H1 (cell line): ENCODE measurements at regions not wholly inside any gene's neighbourhood (a gene's known extent, or its start where the extent isn't known, plus 50 kb on each side); places are given as distances from the start of the nearest gene placed in this dataset.

Source experiments
- CTCF ChIA-PET: fragments of 300-600 bp; sonication (Branson Sonifier 250); formaldehyde crosslinking; loops from one replicate; lab custom pipeline; 2021; ENCODE audit not compliant: partially characterized antibody; lab: Charles Lee
- POLR2A ChIA-PET: fragments of 300-600 bp; sonication (Branson Sonifier 250); formaldehyde crosslinking; loops from one replicate; lab custom pipeline; 2021; ENCODE audit warnings: inconsistent platforms; ENCODE audit not compliant: partially characterized antibody; lab: Charles Lee
- DNase-seq, 2 experiments: peaks; one replicate each; pipeline versions ENCODE4 v3.0.0 to v3.0.0-alpha.2; 2010 to 2022; ENCODE audit warnings: low spot score in 2 of 2, low read depth in 1 of 2, mixed read lengths in 1 of 2
- FAIRE-seq: peaks from 2 replicates; lab custom pipeline; 2011; peaks lifted over from hg19 to GRCh38; lab: Jason Lieb, UNC
- H2AFZ ChIP-seq: 2 replicates; pipeline ENCODE4 v1.8.1; 2012; ENCODE audit warnings: low read length, inconsistent platforms
- H2AK5ac ChIP-seq: 2 replicates; pipeline ENCODE4 v1.6.1; 2013; ENCODE audit warnings: low read depth, low read length
- H2BK120ac ChIP-seq: replicated peaks from 2 replicates; pipeline ENCODE3; 2013; ENCODE audit warnings: low read depth, low read length, inconsistent platforms
- H2BK12ac ChIP-seq: 2 replicates; pipeline ENCODE4 v1.6.1; 2013; ENCODE audit warnings: low read depth, low read length
- H2BK15ac ChIP-seq: 2 replicates; pipeline ENCODE4 v1.6.1; 2013; ENCODE audit warnings: low read length
- H2BK20ac ChIP-seq: 2 replicates; pipeline ENCODE4 v1.6.1; 2013; ENCODE audit warnings: low read length
- H2BK5ac ChIP-seq: 2 replicates; pipeline ENCODE4 v1.6.1; 2013; ENCODE audit warnings: low read depth, low read length
- H3K14ac ChIP-seq: 2 replicates; pipeline ENCODE4 v1.6.1; 2013; ENCODE audit warnings: inconsistent platforms; ENCODE audit not compliant: insufficient read length
- H3K18ac ChIP-seq: 2 replicates; pipeline ENCODE4 v1.6.1; 2013; ENCODE audit warnings: low read length; ENCODE audit errors: extremely low read depth
- H3K23ac ChIP-seq: 2 replicates; pipeline ENCODE4 v1.6.1; 2013; ENCODE audit warnings: inconsistent platforms; ENCODE audit not compliant: insufficient read length
- H3K23me2 ChIP-seq: 2 replicates; pipeline ENCODE4 v1.6.1; 2013; ENCODE audit warnings: low read depth, low read length
- H3K27ac ChIP-seq: 2 replicates; pipeline ENCODE4 v1.6.1; 2011; ENCODE audit warnings: low read depth, low read length, inconsistent platforms
- H3K27me3 ChIP-seq, 4 experiments: replicated peaks in 1 of 4; 1 replicate in 1 of 4; 2 replicates in 3 of 4; pipeline versions ENCODE4 v1.6.1 to v1.8.1; 2011 to 2013; ENCODE audit warnings: low read length in 3 of 4, mild to moderate bottlenecking in 3 of 4, inconsistent platforms in 2 of 4, mixed read lengths in 2 of 4, moderate library complexity in 1 of 4; ENCODE audit not compliant: control insufficient read depth in 3 of 4, insufficient read depth in 3 of 4; ENCODE audit errors: extremely low read depth in 1 of 4
- H3K36me3 ChIP-seq, 4 experiments: 2 replicates each; pipeline versions ENCODE4 v1.6.1 to v1.8.1; 2011 to 2013; ENCODE audit warnings: mild to moderate bottlenecking in 4 of 4, low read length in 3 of 4, moderate library complexity in 2 of 4, control low read depth in 1 of 4, inconsistent platforms in 1 of 4; ENCODE audit not compliant: insufficient read depth in 4 of 4, control insufficient read depth in 2 of 4
- H3K4ac ChIP-seq: replicated peaks from 2 replicates; pipeline ENCODE3; 2013; ENCODE audit warnings: low read length, low read depth, mixed read lengths, inconsistent platforms; ENCODE audit not compliant: insufficient read length
- H3K4me1 ChIP-seq, 4 experiments: replicated peaks in 1 of 4; 1 replicate in 1 of 4; 2 replicates in 3 of 4; pipeline versions ENCODE4 v1.6.1 to v1.8.1; 2011 to 2013; ENCODE audit warnings: low read length in 3 of 4, inconsistent platforms in 2 of 4, mixed read lengths in 1 of 4; ENCODE audit not compliant: insufficient read depth in 4 of 4, control insufficient read depth in 3 of 4
- H3K4me2 ChIP-seq, 2 experiments: 2 replicates each; pipeline versions ENCODE4 v1.6.1 to v1.8.1; 2011 to 2013; ENCODE audit warnings: low read depth in 2 of 2, low read length in 2 of 2, control low read depth in 1 of 2, inconsistent platforms in 1 of 2, mild to moderate bottlenecking in 1 of 2; ENCODE audit not compliant: insufficient read depth in 1 of 2
- H3K4me3 ChIP-seq, 4 experiments: fragments of 200-600, 300-600 bp in 1 of 4; sonication (generic), shearing (Covaris generic), sonication (Bioruptor Twin) in 1 of 4; 2 replicates each; pipeline versions ENCODE4 v1.5.1 to v1.8.1; 2011 to 2016; ENCODE audit warnings: low read length in 4 of 4, low read depth in 3 of 4, control low read depth in 2 of 4, inconsistent platforms in 2 of 4, mild to moderate bottlenecking in 2 of 4, mixed read lengths in 1 of 4, moderate library complexity in 1 of 4; ENCODE audit not compliant: insufficient read depth in 2 of 4; ENCODE audit errors: extremely low read depth in 1 of 4
- H3K56ac ChIP-seq: replicated peaks from 2 replicates; pipeline ENCODE3; 2013; ENCODE audit warnings: low read depth, mild to moderate bottlenecking, mixed read lengths, low read length, inconsistent platforms; ENCODE audit not compliant: insufficient read length
- H3K79me1 ChIP-seq: 2 replicates; pipeline ENCODE4 v1.6.1; 2013; ENCODE audit warnings: low read depth, low read length, control low read depth
- H3K79me2 ChIP-seq, 2 experiments: 2 replicates each; pipeline versions ENCODE4 v1.6.1 to v1.8.1; 2012 to 2013; ENCODE audit warnings: low read length in 2 of 2, mild to moderate bottlenecking in 2 of 2, inconsistent platforms in 1 of 2; ENCODE audit not compliant: insufficient read depth in 2 of 2, control insufficient read depth in 1 of 2
- H3K9ac ChIP-seq, 4 experiments: replicated peaks in 1 of 4; 1 replicate in 1 of 4; 2 replicates in 3 of 4; pipeline versions ENCODE4 v1.6.1 to v1.8.1; 2011 to 2013; ENCODE audit warnings: low read depth in 3 of 4, low read length in 3 of 4, control low read depth in 2 of 4, mild to moderate bottlenecking in 2 of 4, moderate library complexity in 2 of 4, inconsistent platforms in 1 of 4; ENCODE audit errors: extremely low read depth in 1 of 4
- H3K9me3 ChIP-seq, 2 experiments: 2 replicates each; pipeline versions ENCODE4 v1.6.1 to v1.8.1; 2012 to 2013; ENCODE audit warnings: mild to moderate bottlenecking in 2 of 2, moderate library complexity in 2 of 2, control low read depth in 1 of 2, inconsistent platforms in 1 of 2, low read depth in 1 of 2, low read length in 1 of 2, mixed read lengths in 1 of 2; ENCODE audit not compliant: insufficient read depth in 2 of 2
- H4K20me1 ChIP-seq, 2 experiments: replicated peaks in 1 of 2; 2 replicates each; pipeline versions ENCODE3 to v1.8.1; 2011 to 2013; ENCODE audit warnings: inconsistent platforms in 2 of 2, low read length in 2 of 2, mild to moderate bottlenecking in 1 of 2; ENCODE audit not compliant: insufficient read depth in 2 of 2, control insufficient read depth in 1 of 2
- H4K5ac ChIP-seq: 2 replicates; pipeline ENCODE4 v1.6.1; 2013; ENCODE audit warnings: low read length, low read depth, mixed read lengths, inconsistent platforms; ENCODE audit not compliant: insufficient read length
- H4K8ac ChIP-seq: 2 replicates; pipeline ENCODE4 v1.8.0; 2013; ENCODE audit warnings: mild to moderate bottlenecking, moderate library complexity, low read length, inconsistent platforms; ENCODE audit not compliant: insufficient read depth; ENCODE audit errors: extremely low read depth
- H4K91ac ChIP-seq: replicated peaks from 2 replicates; pipeline ENCODE3; 2013; ENCODE audit warnings: low read length, mixed read lengths, inconsistent platforms; ENCODE audit not compliant: insufficient read length
- HDAC2 ChIP-seq, 2 experiments: fragments of 300-600 bp in 1 of 2; sonication (generic) in 1 of 2; IDR thresholded peaks; 2 replicates each; pipeline ENCODE4 v1.6.1; 2011 to 2012; ENCODE audit warnings: low read depth in 2 of 2, low read length in 2 of 2, mild to moderate bottlenecking in 2 of 2, moderate library complexity in 2 of 2, borderline replicate concordance in 1 of 2, inconsistent platforms in 1 of 2
- HDAC6 ChIP-seq: IDR thresholded peaks from one replicate; pipeline ENCODE4 v1.7.1; 2012; ENCODE audit warnings: low read depth, mild to moderate bottlenecking, inconsistent platforms, low read length, moderate library complexity
- NANOG ChIP-seq: IDR thresholded peaks from 2 replicates; pipeline ENCODE4 v1.6.1; 2011; ENCODE audit warnings: low read length, low read depth, mild to moderate bottlenecking, inconsistent platforms; ENCODE audit not compliant: insufficient read depth, poor library complexity, severe bottlenecking
- RBBP5 ChIP-seq: IDR thresholded peaks from 2 replicates; pipeline ENCODE4 v1.7.1; 2012; ENCODE audit warnings: low read depth, mild to moderate bottlenecking, inconsistent platforms, low read length, moderate library complexity, borderline replicate concordance
- RNF2 ChIP-seq: fragments of 200-900, 300-1000 bp; sonication (generic); IDR thresholded peaks from 2 replicates; pipeline ENCODE4 v1.7.1; 2016; ENCODE audit warnings: borderline replicate concordance, low read depth, mild to moderate bottlenecking, antibody characterized with exemption, low read length; ENCODE audit not compliant: poor library complexity, severe bottlenecking; ENCODE audit errors: missing control alignments
- RXRA ChIP-seq: IDR thresholded peaks from 2 replicates; pipeline ENCODE4 v1.6.1; 2011; ENCODE audit warnings: low read depth, mild to moderate bottlenecking, low read length, moderate library complexity; ENCODE audit not compliant: insufficient read depth
- YY1 ChIP-seq: IDR thresholded peaks from 2 replicates; pipeline ENCODE4 v1.6.1; 2011; ENCODE audit warnings: low read depth, mild to moderate bottlenecking, low read length
- WGBS, 2 experiments: shearing (Covaris generic) in 1 of 2; methylation state at CpG; one replicate each; pipeline versions ENCODE4 v1.1.6 to v1.1.7; 2013 to 2015; ENCODE audit warnings: low lambda C conversion rate in 2 of 2, mixed read lengths in 2 of 2, inconsistent platforms in 1 of 2, low coverage in 1 of 2, missing lambda C conversion rate in 1 of 2; ENCODE audit not compliant: insufficient replicate concordance in 2 of 2, insufficient coverage in 1 of 2, insufficient read length in 1 of 2; ENCODE audit errors: extremely low coverage in 1 of 2, missing lambda C conversion rate in 1 of 2; 5-methylcytosine and 5-hydroxymethylcytosine counted together
- TF ChIP-seq, protein P1 (sequence below): IDR thresholded peaks from 2 replicates; pipeline ENCODE4 v1.6.1; 2012; ENCODE audit warnings: inconsistent platforms

DNA sequence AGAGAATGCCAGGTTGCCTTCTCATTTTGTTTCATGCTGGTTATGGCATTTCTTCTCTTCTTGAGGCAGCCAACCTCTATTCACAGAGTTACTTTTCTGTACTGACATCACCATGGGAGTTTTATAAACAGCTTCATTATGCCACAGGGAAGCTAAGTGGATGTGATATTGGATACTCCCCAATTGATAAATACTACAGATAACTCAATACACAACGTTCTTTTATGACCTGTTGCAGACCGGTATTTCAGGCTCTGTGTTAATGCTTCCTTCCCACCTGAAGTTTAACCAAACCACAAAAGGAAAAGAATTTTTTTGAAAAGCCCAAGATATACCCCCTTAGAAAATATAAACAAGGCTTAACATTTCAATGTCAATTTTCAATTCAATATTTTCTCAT is 258.3 kb upstream of the SOX11 start:
- no peak overlapping the region for H4K5ac ChIP-seq
- no peak overlapping the region for H2AFZ ChIP-seq
- H2BK12ac ChIP-seq = no peak overlapping the region
- FAIRE-seq (no peak), DNase-seq (no peak)
- H3K36me3 ChIP-seq = no peaks in the 10 kb centered on the region
- H3K23ac ChIP-seq = no peak overlapping the region
- H4K8ac ChIP-seq = no peak overlapping the region
- no peak overlapping the region for H2BK120ac ChIP-seq
- no peak overlapping the region for H2BK15ac ChIP-seq
- no peak overlapping the region for H2AK5ac ChIP-seq
- ChIA-PET CTCF (no interaction called here), POLR2A (no interaction called here)
- WGBS, 2 experiments = 84% methylated on average over 2 of the region's 2 CpGs; no CpG with 5 or more reads in 1 of the 2 experiments
- no peak overlapping the region for H3K18ac ChIP-seq
- H4K91ac ChIP-seq = no peak overlapping the region
- no peaks in the 10 kb centered on the region for H3K79me1 ChIP-seq
- H3K4ac ChIP-seq = no peak overlapping the region
- no peaks in the 10 kb centered on the region for H3K4me1 ChIP-seq
- H3K4me3 ChIP-seq = no peak overlapping the region
- H3K56ac ChIP-seq = no peak overlapping the region
- H2BK5ac ChIP-seq = no peak overlapping the region
- no peak overlapping the region for H3K14ac ChIP-seq
- H3K23me2 ChIP-seq = no peaks in the 10 kb centered on the region
- H3K9me3 ChIP-seq = no peaks in the 10 kb centered on the region
- H3K27ac ChIP-seq = no peak overlapping the region
- H4K20me1 ChIP-seq = no peaks in the 10 kb centered on the region
- H3K79me2 ChIP-seq = no peaks in the 10 kb centered on the region
- no peaks in the 10 kb centered on the region for H3K27me3 ChIP-seq
- no peak overlapping the region for H3K4me2 ChIP-seq
- H2BK20ac ChIP-seq = no peak overlapping the region
- no peak overlapping the region for H3K9ac ChIP-seq
- TF ChIP-seq HDAC2 (IDR thresholded peaks at IDR 0.05; ENCODE audit: borderline replicate concordance in 1 of 2, low read depth in 2 of 2, low read length in 2 of 2) (no peak), RBBP5 (no peak), NANOG (no peak), RNF2 (no peak), HDAC6 (no peak), YY1 (no peak), RXRA (no peak)
- TF ChIP-seq, protein P1, sequence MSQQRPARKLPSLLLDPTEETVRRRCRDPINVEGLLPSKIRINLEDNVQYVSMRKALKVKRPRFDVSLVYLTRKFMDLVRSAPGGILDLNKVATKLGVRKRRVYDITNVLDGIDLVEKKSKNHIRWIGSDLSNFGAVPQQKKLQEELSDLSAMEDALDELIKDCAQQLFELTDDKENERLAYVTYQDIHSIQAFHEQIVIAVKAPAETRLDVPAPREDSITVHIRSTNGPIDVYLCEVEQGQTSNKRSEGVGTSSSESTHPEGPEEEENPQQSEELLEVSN = no peak
